ENCODE measurements at regions not wholly inside any gene's neighbourhood (a gene's known extent, or its start where the extent isn't known, plus 50 kb on each side); places are given as distances from the start of the nearest gene placed in this dataset.
"Not testable (repeated sequence)": the region's sequence is repeated elsewhere in the genome, so short reads cannot be mapped to it uniquely, and the experiment has no call there.

- ATAC-seq (no peak), DNase-seq (no peak)
- TF ChIP-seq, protein P1, sequence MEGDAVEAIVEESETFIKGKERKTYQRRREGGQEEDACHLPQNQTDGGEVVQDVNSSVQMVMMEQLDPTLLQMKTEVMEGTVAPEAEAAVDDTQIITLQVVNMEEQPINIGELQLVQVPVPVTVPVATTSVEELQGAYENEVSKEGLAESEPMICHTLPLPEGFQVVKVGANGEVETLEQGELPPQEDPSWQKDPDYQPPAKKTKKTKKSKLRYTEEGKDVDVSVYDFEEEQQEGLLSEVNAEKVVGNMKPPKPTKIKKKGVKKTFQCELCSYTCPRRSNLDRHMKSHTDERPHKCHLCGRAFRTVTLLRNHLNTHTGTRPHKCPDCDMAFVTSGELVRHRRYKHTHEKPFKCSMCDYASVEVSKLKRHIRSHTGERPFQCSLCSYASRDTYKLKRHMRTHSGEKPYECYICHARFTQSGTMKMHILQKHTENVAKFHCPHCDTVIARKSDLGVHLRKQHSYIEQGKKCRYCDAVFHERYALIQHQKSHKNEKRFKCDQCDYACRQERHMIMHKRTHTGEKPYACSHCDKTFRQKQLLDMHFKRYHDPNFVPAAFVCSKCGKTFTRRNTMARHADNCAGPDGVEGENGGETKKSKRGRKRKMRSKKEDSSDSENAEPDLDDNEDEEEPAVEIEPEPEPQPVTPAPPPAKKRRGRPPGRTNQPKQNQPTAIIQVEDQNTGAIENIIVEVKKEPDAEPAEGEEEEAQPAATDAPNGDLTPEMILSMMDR (IDR thresholded peaks at IDR 0.05), result no peak
- Histone ChIP-seq H3K9me3 (no peaks in the 10 kb centered on the region), H3K4me1 (ENCODE audit: low read depth) (no peaks in the 10 kb centered on the region), H3K4me3 (no peak overlapping the region), H3K36me3 (ENCODE audit: low read depth) (no peaks in the 10 kb centered on the region)
- intact Hi-C loops (cut with DNase I, micrococcal nuclease), result no loop called here
Observed at GRCh38 chr16:26988186-26988585, 78.5 kb upstream of the C16orf82 start.

GRCh38 chr16:26990384-26991120, 76.2 kb upstream of the C16orf82 start:
- H3K4me3 ChIP-seq; H3K9me3 ChIP-seq; H3K4me1 ChIP-seq (ENCODE audit: low read depth); ATAC-seq; DNase-seq; H3K36me3 ChIP-seq (ENCODE audit: low read depth); intact Hi-C loops (cut with DNase I, micrococcal nuclease): not testable (repeated sequence)

DNA sequence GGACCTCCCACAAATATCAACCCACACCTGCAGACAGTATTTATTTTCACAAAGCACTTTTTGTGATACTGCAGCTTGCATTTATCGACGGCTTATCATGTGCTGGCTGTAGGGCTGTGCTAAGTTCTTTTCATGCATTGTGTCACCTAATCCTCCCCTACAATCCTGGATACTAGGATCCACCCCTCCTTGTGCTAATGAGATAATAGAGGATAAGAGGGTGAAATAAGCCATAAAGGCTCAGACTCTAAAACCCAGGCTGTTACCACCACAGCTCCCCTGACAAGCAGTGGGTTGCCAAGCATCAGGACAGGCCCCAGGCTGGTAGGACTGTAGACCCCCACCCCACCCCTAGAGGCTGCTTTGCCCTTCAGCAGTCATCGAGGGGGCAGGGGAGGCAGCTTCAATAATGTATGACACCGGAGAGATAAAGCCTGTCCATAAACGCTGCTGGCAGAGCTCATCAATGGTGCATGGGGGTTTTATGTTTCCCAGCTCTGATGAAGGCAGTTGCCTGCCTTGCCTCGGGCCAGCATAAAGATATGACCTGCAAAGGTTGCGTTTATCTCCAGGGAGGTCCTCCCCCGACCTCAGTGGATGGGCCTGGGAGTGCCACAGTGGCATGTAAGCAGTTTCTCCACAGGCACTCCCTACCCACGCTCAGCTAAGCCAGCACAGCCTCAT, 73.9 kb upstream of the C16orf82 start:
- no peaks in the 10 kb centered on the region for H3K4me1 ChIP-seq (ENCODE audit: low read depth)
- H3K36me3 ChIP-seq (ENCODE audit: low read depth), result no peaks in the 10 kb centered on the region
- H3K9me3 ChIP-seq, result no peaks in the 10 kb centered on the region
- H3K4me3 ChIP-seq, result no peak overlapping the region
- DNase-seq, result no peak
- intact Hi-C loops (cut with DNase I, micrococcal nuclease), result no loop called here
- no peak for ATAC-seq
- TF ChIP-seq, protein P1 (IDR thresholded peaks at IDR 0.05), result no peak

DNA sequence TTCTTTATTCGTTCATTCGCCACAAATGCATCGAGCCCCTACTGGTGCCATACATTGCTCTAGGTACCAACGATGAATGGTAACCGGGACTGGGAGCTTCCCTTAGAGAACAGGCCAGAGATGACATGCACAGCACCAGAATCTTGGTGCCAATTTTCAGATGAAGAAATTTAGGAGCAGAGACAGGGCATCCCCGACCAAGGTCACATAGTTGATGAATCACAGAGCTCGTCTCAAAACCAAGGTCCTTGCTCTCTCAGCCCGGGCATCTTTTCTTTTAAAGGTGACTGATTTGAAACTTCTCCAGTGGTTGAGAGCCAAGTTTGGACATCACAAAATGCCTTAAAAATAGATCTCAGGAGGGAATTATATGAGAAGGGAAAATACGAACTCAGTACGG, 73.2 kb upstream of the C16orf82 start:
- ATAC-seq, result no peak
- Histone ChIP-seq H3K36me3 (ENCODE audit: low read depth) (no peaks in the 10 kb centered on the region), H3K9me3 (no peaks in the 10 kb centered on the region), H3K4me1 (ENCODE audit: low read depth) (no peaks in the 10 kb centered on the region), H3K4me3 (no peak overlapping the region)
- intact Hi-C loops (cut with DNase I, micrococcal nuclease), result no loop called here
- TF ChIP-seq, protein P1 (IDR thresholded peaks at IDR 0.05), result no peak
- DNase-seq, result no peak

- intact Hi-C loops (cut with DNase I, micrococcal nuclease), result no loop called here
Observed at GRCh38 chr16:26993963-26994362, 72.8 kb upstream of the C16orf82 start.

GRCh38 chr16:26995522-26995921, 71.2 kb upstream of the C16orf82 start:
- intact Hi-C loops (cut with DNase I, micrococcal nuclease), result no loop called here
- TF ChIP-seq, protein P1 (IDR thresholded peaks at IDR 0.05), result no peak
- H3K36me3 ChIP-seq (ENCODE audit: low read depth), result no peaks in the 10 kb centered on the region
- H3K4me1 ChIP-seq (ENCODE audit: low read depth), result no peaks in the 10 kb centered on the region
- DNase-seq, result no peak
- H3K9me3 ChIP-seq, result no peaks in the 10 kb centered on the region
- no peak overlapping the region for H3K4me3 ChIP-seq
- no peak for ATAC-seq

More at GRCh38 chr16:26993963-26994362, 72.8 kb upstream of the C16orf82 start:
- Histone ChIP-seq H3K9me3 (no peaks in the 10 kb centered on the region), H3K36me3 (ENCODE audit: low read depth) (no peaks in the 10 kb centered on the region), H3K4me3 (no peak overlapping the region), H3K4me1 (ENCODE audit: low read depth) (no peaks in the 10 kb centered on the region)
- no peak for ATAC-seq
- DNase-seq, result peak in 1 of 3 donors; percentile 7
- TF ChIP-seq, protein P1 (IDR thresholded peaks at IDR 0.05), result no peak
